HG02884 (cell line): ENCODE measurements at regions not wholly inside any gene's neighbourhood (a gene's known extent, or its start where the extent isn't known, plus 50 kb on each side); places are given as distances from the start of the nearest gene placed in this dataset.
A peak's percentile ranks its signal among the peaks of the same experiment; 100 is the strongest.

Experiments used
- ATAC-seq: cut with Tn5 transposase; IDR thresholded peaks from one replicate; pipeline ENCODE4 v1.9.1; 2021; ENCODE audit warnings: mild to moderate bottlenecking, moderate library complexity; ENCODE audit not compliant: unreplicated experiment

DNA sequence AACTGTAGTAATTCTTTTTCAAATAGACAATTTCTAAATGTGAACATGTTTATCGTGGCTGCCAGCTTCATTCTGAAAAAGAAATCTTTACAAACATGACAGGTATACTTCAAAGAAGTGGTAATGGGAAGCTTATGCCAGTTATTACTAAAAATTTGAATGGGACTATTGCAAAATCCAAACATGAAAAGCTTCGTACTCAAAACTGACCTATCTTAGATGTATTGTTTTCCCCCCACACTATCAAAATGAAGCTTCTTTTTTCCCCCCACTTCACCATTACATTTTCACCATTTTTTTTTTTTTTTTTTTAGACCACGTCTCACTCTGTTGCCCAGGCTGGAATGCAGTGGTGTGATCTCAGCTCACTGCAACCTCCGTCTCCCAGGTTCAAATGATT is 50.4 kb upstream of the SERTAD2 start:
- no peak for ATAC-seq

DNA sequence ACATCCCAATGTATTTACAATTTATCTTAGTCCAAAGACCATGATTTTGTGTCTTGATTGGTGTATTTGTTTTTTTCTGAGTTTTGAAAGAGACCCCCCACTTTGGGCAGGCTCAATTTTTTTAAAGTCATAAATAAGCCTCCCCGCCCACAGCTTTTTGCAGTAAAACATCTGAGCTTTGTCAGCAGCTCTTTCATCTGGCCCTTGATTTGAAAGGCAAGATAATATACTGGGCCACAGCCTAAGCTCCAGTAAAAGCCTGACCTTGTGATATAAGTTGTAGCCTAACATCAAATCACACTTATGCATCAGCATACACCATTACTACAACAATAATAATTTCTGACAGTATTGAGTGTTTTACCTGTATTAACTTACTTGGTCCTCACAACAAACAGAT is 51.3 kb upstream of the SERTAD2 start:
- ATAC-seq, result no peak

GRCh38 chr2:64707276-64707675 is 53.6 kb upstream of the SERTAD2 start:
- no peak for ATAC-seq

DNA sequence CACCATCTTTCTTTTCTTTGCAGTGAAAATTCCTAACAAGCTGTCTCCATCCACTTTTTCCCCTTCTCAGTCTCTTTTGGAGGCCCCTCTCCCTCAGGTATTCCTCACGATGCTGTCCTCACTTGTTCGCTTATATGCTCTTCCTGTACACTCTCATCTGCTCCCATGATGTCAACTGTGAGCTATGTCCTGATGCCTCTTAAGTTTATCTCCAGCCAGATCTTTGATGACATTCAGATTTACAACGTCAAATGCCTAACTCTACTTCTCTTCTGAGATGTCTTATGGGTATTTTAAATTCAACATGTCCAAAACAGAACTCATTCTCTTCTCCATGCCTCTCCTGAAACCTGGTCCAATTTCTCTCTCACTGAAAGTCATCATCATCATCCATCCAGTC is 55.1 kb upstream of the SERTAD2 start:
- ATAC-seq, result no peak

GRCh38 chr2:64711252-64711800 is 57.6 kb upstream of the SERTAD2 start:
- ATAC-seq, result no peak

GRCh38 chr2:64713686-64714085 is 60.0 kb upstream of the SERTAD2 start:
- no peak for ATAC-seq

- ATAC-seq, result no peak
These were observed 62.9 kb upstream of the SERTAD2 start for GRCh38 chr2:64716569-64716968.

DNA sequence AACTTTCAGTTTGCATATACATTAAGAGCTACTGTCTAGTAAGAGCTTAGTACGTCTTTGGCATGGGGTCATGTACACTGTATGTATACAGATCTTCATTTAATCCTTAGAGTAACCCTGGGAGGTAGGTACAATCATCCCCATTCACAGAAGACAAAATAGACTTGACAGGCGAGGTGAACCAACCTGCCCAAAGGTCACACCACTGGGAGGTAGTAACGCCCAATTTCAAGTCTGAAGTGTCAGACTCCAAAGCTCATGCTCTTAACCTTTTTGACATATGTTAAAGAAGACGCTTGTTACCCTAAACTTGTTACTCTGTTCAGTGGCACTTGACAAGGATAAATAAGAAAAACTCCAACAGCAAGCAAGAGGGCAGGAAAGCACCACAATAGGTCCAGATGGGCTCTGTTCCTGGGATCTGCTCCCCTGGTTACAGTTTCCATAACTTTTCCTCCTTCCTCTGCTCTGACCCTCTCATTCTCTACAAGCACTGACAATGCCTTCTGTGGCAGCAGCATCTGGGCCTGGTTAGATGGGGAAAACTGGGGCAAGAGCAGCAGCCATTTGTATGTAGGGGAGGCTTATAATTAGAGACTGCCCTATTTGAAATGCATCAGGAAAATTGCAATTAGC is 64.7 kb upstream of the SERTAD2 start:
- ATAC-seq, result no peak

DNA sequence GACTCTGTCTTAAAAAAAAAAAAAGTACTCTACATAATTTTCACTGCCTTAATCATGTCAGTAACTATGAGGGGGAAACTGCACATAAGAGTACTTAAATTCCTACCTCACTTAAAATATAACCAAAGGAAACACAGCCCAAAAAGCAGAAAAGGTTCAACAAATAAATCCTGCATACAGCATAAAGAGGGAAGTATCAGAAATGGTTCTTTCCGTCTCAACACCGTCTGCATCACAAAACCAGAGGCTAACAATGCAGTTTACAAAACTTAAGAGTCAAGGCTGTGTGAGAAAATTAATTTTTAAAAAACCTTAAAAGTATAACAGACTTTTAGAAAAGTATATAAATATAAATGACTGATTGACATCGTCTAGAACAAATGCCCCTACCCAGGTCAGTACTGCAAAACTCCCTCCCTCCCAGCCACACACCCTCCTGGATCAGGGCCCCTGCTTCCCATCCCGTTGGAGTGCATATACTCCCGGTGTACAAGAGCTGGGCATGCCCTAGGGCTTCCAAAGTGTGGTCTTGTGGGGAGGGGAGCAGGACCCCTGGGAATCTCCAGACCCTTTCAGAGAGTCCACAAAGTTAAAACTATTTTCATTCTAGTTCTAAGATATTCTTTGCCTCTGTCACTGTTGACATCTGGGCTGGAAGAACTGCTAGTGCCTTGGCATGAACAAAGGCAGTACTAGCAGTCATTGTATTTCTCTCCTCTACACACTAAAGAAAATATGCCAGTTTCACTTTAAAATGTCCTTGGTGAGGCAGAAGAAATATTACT is 67.0 kb upstream of the SERTAD2 start:
- ATAC-seq, result no peak

DNA sequence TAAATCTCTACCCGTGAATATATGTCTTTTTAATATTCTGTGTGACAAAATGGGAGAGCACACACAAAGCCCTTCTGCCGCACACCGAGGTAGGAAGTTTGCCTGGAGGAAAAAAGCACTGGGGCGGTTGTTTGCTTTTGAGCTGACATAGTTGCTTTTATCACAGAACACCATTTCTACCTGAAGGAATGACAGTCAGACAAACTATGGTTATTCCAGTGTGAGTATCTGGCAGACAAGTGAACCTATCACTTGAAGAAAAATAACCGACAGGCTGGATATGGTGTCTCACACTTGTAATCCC is 67.6 kb upstream of the SERTAD2 start:
- ATAC-seq, result no peak

DNA sequence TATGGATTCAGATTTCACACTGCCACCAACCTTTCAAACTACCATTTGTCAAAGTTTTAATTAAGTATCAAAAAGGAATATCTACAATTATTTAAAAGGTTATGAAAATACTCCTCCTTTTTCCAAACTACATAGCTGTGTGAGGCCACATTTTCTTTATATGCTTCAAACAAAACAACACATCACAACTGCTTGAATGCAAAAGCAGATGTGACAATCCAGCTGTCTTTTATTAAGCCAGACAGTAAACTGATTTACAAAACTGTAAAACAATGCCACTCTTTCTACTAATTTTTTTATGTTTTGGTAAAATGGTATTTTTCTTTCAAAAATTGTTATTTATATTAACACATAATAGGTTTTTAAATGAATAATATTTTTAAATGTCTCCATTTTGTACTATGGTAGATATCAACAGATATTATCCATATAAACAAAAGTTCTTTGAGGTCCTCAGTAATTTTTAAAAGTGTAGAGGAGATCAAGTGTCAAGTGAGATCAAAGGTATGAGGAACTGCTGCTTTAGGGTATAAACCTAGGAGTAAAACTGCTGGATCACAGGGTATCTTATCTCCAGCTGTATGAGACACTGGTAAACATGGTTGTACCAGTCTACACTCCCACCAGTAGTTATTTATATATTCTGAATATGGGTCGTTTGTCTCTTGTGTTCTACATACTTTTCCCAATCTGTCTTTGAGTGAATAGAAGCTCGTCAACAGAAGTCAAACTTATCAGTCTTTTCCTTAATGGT is 68.8 kb upstream of the SERTAD2 start:
- ATAC-seq, result no peak

- ATAC-seq, result peak; percentile 86
These were observed 73.5 kb upstream of the SERTAD2 start for GRCh38 chr2:64727013-64727767.

GRCh38 chr2:64727843-64728463 is 74.2 kb upstream of the SERTAD2 start:
- no peak for ATAC-seq

DNA sequence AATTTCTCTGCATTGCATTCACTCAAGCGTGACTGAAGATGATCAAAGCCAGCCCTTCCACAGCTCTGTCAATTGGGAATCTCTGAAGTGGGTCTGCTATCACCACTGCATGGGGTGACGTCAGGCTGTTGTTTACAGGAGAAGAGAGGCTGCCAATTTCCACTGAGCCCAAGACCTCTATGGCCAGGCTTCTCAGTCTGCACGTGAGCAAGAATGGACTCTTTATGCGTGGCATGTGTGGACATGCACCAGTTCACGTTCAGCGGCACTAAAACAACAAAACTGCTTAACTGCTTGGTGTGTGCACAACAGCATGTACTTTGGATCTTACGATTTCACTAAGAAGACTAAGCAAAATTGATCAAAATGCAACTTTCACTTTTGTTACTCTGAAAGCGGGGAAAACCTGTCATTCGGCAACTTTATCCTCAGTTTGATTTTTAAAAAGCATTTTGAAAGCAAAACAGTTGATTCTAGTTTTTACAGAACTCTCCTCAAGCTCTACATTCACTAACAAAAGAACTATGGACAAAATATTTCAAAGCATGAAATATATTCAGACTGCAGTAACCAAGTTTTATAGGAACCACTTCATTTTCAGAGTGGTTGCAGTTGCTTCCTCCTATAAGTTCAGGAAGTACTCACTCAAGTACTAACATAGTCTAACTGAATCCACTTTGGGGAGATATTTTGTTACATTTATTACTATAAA is 77.0 kb upstream of the SERTAD2 start:
- no peak for ATAC-seq

DNA sequence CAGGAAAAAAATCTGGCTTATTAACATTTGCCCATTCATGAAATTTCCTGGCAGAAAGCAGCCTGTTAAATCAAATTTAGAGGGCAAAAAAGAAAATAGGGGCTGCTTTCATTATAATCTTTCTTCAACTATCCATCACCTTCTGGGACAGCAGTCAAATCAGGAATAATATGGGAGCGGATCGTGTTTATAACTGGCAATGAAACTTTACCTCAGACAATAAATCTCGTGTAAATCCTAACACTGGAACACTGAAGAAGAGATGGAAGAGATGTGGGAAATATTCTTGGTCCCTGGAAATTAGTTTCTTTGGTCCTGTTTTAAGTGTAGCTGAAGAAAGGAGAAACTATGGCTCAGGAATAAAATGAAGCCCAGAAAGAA is 77.5 kb upstream of the SERTAD2 start:
- ATAC-seq, result no peak

GRCh38 chr2:64731746-64732145 is 78.0 kb upstream of the SERTAD2 start:
- no peak for ATAC-seq

DNA sequence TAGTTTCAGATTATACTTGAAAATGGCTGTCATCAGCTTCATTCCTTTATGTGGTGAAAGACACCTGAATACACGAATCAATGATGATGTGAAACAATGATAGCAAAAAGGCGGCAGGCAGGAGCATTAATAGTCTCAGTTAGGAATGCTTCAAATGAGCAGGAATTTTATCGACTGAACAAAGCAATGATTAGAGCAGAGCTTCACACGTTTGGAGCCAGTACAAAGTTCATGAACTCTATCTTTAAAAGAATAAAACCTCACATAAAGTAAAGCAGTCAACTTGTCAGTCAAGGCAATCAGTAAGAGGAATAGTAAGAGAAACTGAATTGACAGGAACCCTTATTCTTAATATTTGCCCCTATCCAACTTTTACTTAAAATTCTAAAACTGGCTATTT is 78.4 kb upstream of the SERTAD2 start:
- no peak for ATAC-seq

- ATAC-seq, result no peak
These were observed 81.8 kb upstream of the SERTAD2 start for GRCh38 chr2:64735504-64735903.

DNA sequence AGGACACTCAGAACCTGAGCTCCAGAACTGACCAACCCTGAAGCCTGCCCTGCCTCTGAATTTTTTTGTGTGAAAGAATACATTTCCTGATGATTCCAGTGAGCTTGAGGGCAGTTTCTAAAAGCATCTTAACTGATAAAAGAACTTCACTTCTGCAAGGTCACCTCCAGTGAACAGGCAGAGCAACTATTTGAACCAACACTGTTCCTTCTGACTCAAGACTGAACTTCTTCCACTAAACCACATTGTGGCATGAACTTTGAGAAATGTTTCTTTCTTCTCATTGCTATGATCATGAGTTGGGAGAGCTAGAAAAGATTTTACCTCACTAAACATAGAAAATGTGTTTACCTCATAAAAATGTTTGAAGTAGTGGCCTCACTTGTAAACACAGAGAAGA is 83.8 kb upstream of the SERTAD2 start:
- ATAC-seq, result peak; percentile 78

- ATAC-seq, result peak; percentile 72
These were observed 84.3 kb upstream of the SERTAD2 start for GRCh38 chr2:64738026-64738425.
